Astrocyte of the spinal cord (primary cell): ENCODE measurements at regions not wholly inside any gene's neighbourhood (a gene's known extent, or its start where the extent isn't known, plus 50 kb on each side); places are given as distances from the start of the nearest gene placed in this dataset.

Experiments used
- DNase-seq: peaks from one replicate; pipeline ENCODE4 v3.0.0; 2011; ENCODE audit warnings: low read depth, low spot score
- H3K4me3 ChIP-seq: 2 replicates; pipeline ENCODE4 v1.5.1; 2011; ENCODE audit warnings: low read depth, mild to moderate bottlenecking, low read length, moderate library complexity
- in situ Hi-C: cut with HindIII; loops from 2 replicates; pipeline ENCODE4 v1.10.0; 2017; ENCODE audit warnings: low sequenced_read_pairs
- TF ChIP-seq, protein P1 (sequence below): IDR thresholded peaks from 2 replicates; pipeline ENCODE4 v1.5.1; 2012; ENCODE audit warnings: low read depth, mild to moderate bottlenecking, low read length, inconsistent platforms

DNA sequence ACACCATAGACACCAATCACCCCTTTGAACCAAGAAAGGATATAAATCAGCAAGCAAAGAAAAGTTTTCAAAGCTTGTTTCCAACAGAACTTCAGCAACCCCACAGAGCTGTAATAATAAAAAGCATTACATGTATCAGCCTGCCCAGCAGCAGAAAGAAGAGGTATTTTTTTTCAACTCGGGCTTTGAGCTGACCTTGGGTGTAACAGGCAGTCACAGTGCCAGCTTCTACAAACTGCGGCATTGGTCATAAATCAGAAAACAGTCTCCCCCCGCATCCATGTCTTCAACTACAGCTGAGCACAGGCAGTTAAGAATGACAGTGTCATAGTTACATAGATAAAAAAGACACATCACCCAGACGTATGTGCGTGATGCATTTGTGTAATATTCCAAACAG is 671.0 kb upstream of the SLITRK1 start:
- no peak for DNase-seq
- TF ChIP-seq, protein P1, sequence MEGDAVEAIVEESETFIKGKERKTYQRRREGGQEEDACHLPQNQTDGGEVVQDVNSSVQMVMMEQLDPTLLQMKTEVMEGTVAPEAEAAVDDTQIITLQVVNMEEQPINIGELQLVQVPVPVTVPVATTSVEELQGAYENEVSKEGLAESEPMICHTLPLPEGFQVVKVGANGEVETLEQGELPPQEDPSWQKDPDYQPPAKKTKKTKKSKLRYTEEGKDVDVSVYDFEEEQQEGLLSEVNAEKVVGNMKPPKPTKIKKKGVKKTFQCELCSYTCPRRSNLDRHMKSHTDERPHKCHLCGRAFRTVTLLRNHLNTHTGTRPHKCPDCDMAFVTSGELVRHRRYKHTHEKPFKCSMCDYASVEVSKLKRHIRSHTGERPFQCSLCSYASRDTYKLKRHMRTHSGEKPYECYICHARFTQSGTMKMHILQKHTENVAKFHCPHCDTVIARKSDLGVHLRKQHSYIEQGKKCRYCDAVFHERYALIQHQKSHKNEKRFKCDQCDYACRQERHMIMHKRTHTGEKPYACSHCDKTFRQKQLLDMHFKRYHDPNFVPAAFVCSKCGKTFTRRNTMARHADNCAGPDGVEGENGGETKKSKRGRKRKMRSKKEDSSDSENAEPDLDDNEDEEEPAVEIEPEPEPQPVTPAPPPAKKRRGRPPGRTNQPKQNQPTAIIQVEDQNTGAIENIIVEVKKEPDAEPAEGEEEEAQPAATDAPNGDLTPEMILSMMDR, result no peak
- in situ Hi-C loops, result no loop called here
- H3K4me3 ChIP-seq, result no peak overlapping the region

DNA sequence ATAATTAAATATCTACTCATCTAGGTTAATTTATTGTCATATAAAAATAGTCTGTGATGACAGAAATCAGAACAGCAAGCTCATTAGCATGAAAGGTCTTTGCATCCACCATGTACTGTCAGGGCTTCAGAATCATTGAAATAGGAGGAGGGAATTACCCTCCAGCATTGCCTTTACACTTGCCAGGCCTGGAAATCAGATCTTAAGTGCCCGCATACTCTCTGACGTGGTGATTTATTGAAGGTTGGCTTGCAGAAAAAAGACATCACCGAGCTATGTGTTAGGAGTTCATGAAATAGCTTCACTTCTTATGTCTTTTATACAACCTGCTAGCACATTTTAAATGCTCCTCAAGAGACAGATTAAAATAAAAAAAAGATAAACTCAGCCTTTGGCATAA is 661.7 kb upstream of the SLITRK1 start:
- H3K4me3 ChIP-seq, result no peak overlapping the region
- in situ Hi-C loops, result no loop called here
- TF ChIP-seq, protein P1, result no peak
- DNase-seq, result no peak

DNA sequence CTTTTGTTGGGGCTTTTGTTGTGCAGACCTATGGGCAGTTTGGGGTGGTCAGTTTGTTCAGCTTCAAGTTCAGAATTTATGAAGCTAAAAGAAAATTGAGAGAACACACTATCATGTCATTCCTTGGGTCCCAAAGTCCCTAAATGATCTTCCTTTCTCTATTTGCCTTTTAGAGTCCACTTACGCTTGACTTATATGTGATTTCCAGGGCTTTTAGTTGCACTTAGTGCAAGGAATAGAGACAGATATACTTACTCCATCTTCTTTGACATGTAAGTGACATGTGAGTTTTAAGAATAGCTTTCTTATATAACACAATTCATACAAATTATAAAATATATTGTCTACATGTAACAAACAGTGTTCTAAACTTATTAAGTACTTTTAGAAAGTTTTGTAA is 660.1 kb upstream of the SLITRK1 start:
- H3K4me3 ChIP-seq, result no peak overlapping the region
- in situ Hi-C loops, result no loop called here
- TF ChIP-seq, protein P1, result no peak
- no peak for DNase-seq

DNA sequence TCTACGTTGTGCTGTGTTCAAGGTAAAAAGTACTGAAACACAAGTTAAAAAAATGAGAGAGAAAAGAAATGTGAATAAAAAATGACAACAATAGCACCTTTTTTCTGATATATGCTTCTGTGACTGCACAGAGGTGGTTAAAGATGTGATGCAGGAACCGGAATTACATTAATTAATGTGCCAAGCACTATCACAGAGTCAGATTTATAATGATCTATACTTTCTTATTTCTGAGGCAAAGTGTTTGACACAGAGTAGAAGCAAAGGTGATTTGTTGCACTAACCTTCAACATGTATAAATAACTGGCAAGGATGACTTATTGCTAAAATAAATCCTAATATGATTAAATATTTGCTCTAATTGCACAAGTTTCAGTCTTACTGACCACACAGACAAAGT is 654.6 kb upstream of the SLITRK1 start:
- no peak overlapping the region for H3K4me3 ChIP-seq
- in situ Hi-C loops, result no loop called here
- TF ChIP-seq, protein P1, result no peak
- no peak for DNase-seq

DNA sequence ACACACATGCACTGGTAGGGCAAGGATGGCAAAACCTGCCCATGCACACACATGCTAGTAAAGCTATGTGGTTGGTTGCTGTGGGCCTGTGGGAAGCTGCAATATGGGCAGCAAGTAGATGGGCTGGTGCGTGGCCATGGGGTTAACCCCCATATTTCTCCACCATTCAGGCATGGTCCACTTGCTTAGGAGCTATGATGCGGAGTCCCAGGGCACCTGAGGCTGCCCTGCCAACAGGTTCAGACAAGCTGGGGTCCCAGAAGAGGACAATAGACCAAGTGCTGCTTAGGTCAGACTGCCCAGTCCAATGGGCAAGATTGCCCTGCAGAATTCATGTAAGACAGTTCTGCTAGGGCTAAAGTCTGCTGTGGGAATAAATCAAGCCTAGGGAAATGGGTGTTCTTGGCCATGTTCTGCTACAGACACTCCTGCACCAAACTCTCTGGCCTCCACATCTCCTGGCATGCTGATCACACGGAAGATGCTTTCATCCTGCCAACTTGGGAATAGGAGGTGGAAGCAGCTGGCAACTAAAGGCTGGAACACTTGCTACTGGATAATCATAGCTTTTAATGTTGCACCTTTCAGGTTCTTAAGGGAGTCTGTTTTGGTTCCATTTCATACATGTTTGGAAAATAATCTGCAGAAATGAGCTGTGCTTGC is 646.3 kb upstream of the SLITRK1 start:
- in situ Hi-C loops, result no loop called here
- DNase-seq, result no peak
- H3K4me3 ChIP-seq, result no peak overlapping the region
- TF ChIP-seq, protein P1, result no peak

DNA sequence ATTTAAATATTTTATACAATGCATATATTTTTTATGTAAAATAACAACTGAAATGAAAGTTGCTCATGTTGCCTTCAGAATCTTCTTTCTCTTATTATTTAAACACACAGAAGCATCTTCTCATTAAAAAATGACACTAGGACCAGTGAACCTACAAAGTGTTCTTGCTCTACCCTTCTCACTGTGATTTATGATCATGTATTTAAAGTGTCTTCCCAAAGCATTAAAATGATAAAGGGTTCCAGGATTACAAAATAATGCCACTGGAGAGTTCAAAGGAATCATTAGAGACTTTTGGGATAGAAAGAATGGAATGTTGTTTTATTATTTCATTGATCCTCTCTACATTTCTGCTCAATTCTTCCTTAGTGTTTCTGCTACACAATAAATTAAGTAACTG is 643.6 kb upstream of the SLITRK1 start:
- TF ChIP-seq, protein P1, result no peak
- DNase-seq, result no peak
- no peak overlapping the region for H3K4me3 ChIP-seq
- in situ Hi-C loops, result no loop called here
